ENCODE measurements at regions not wholly inside any gene's neighbourhood (a gene's known extent, or its start where the extent isn't known, plus 50 kb on each side); places are given as distances from the start of the nearest gene placed in this dataset.

DNA sequence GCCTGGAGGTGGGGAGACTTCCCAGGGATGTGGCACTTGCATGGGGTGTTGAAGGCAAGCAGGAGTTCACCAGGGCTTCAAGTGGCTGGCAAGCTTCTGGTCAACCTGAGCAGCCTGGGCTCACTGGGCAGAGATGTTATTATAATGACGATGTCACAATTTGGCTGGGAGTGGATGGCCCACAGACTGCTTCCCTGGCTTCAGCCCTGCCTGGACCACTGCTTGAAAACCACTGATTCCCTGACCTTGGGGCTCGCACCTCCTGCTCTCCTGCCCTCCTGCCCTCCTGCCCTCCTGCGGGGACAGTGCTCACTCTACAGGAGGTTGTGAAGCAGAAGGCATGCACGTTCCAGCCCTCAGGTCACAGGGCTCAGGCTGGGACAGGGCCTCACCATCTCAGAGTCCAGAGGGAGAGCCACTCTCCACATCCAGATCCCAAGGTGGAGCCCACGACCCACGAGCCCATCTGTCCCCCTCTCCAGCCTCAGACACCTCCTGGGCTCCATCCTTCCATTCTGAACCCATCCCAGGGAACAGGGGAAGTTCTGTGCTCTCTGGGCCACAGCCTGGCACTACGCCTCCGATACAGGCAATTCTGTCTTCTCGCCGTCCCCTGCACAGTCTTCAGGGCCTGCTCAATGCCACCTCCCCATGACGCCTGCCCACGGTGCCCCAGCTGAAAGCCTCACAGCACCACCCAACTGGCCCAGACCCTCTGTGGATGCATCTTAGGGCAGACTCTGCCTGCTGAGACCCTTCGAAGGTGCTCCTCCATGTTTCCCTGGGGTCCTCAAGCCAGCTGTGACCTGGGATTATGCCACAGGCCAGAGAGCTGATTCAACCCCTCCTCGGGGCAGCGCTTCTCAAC lies 241.6 kb upstream of the RAB6C start:
- no peak overlapping the region for H3K27ac ChIP-seq (ENCODE audit: insufficient read depth, low read depth, low read length)
- FAIRE-seq (no peak), DNase-seq (ENCODE audit: low read depth, low spot score) (no peak)
- intact Hi-C loops (cut with micrococcal nuclease) (no loop called here), dilution Hi-C loops (cut with MboI; ENCODE audit: extremely low pct_ligation_motif_present, low sequenced_read_pairs) (no loop called here)
- no peak overlapping the region for H3K4me2 ChIP-seq (ENCODE audit: insufficient read depth, low read length)
- H3K79me2 ChIP-seq (ENCODE audit: control insufficient read depth, insufficient read depth, low read length), result no peaks in the 10 kb centered on the region
- no peaks in the 10 kb centered on the region for H4K20me1 ChIP-seq (replicated peaks; ENCODE audit: control insufficient read depth, extremely low read depth, insufficient read depth, low read length)
- no peak overlapping the region for H2AFZ ChIP-seq (ENCODE audit: low read depth, low read length)
- POLR2A ChIA-PET, result no interaction called here
- no peak overlapping the region for H3K9ac ChIP-seq (replicated peaks; ENCODE audit: extremely low read depth, insufficient read depth, low read length)
- no peaks in the 10 kb centered on the region for H3K4me1 ChIP-seq (ENCODE audit: control insufficient read depth, extremely low read depth, insufficient read depth, low read length)
- H3K9me3 ChIP-seq (replicated peaks; ENCODE audit: control insufficient read depth, insufficient read depth, low read length), result peaks cover 5% of the 10 kb centered on the region
- BruUV-seq (replicated peaks), result no TSS peak
- H3K27me3 ChIP-seq (ENCODE audit: control insufficient read depth in 2 of 2, insufficient read depth in 2 of 2, low read length in 2 of 2), result no peaks in the 10 kb centered on the region
- TF ChIP-seq POLR2A (IDR thresholded peaks at IDR 0.05; ENCODE audit: low read depth, low read length) (no peak), EZH2 (IDR thresholded peaks at IDR 0.05; ENCODE audit: borderline replicate concordance, low read depth, low read length, severe bottlenecking) (no peak), GATA2 (IDR thresholded peaks at IDR 0.05; ENCODE audit: insufficient read depth, insufficient read length, low read depth, low read length) (no peak)
- TF ChIP-seq, protein P1, sequence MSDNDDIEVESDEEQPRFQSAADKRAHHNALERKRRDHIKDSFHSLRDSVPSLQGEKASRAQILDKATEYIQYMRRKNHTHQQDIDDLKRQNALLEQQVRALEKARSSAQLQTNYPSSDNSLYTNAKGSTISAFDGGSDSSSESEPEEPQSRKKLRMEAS (IDR thresholded peaks at IDR 0.05; ENCODE audit: insufficient read depth, insufficient read length), result no peak
- H3K4me3 ChIP-seq (replicated peaks in 1 of 3; ENCODE audit: insufficient read depth in 1 of 3, low read depth in 1 of 3, low read length in 3 of 3), result no peak overlapping the region
- H3K9me1 ChIP-seq (replicated peaks; ENCODE audit: control insufficient read depth, extremely low read depth, insufficient read depth, low read length), result no peaks in the 10 kb centered on the region
- no peaks in the 10 kb centered on the region for H3K36me3 ChIP-seq (ENCODE audit: control insufficient read depth in 2 of 2, extremely low read depth in 1 of 2, insufficient read depth in 2 of 2, low read length in 2 of 2)
- CTCF ChIA-PET, result no interaction called here

DNA sequence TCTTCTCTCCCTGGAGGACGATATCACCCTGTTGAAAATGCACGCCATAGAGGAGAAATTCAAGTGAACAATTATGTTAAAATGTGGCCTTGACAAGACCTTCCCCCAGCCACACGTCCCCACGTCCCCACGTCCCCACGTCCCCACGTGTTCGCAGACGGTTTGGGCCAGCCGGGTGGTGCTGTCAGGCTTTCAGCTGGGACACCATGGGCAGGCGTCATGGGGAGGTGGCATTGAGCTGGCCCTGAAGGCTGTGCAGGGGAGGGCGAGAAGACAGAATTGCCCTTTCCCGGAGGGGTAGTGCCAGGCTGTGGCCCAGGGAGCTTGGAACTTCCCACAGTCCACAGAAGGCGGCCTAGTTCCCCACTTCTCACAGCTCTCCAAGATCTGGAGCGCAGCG lies 240.7 kb upstream of the RAB6C start:
- Histone ChIP-seq H2AFZ (ENCODE audit: low read depth, low read length) (no peak overlapping the region), H3K4me3 (replicated peaks in 1 of 3; ENCODE audit: insufficient read depth in 1 of 3, low read depth in 1 of 3, low read length in 3 of 3) (no peak overlapping the region), H3K4me1 (ENCODE audit: control insufficient read depth, extremely low read depth, insufficient read depth, low read length) (no peaks in the 10 kb centered on the region), H3K36me3 (ENCODE audit: control insufficient read depth in 2 of 2, extremely low read depth in 1 of 2, insufficient read depth in 2 of 2, low read length in 2 of 2) (no peaks in the 10 kb centered on the region), H3K9me1 (replicated peaks; ENCODE audit: control insufficient read depth, extremely low read depth, insufficient read depth, low read length) (no peaks in the 10 kb centered on the region), H4K20me1 (replicated peaks; ENCODE audit: control insufficient read depth, extremely low read depth, insufficient read depth, low read length) (no peaks in the 10 kb centered on the region), H3K27ac (ENCODE audit: insufficient read depth, low read depth, low read length) (no peak overlapping the region), H3K9ac (replicated peaks; ENCODE audit: extremely low read depth, insufficient read depth, low read length) (no peak overlapping the region), H3K79me2 (ENCODE audit: control insufficient read depth, insufficient read depth, low read length) (no peaks in the 10 kb centered on the region), H3K4me2 (ENCODE audit: insufficient read depth, low read length) (no peak overlapping the region), H3K27me3 (ENCODE audit: control insufficient read depth in 2 of 2, insufficient read depth in 2 of 2, low read length in 2 of 2) (no peaks in the 10 kb centered on the region), H3K9me3 (replicated peaks; ENCODE audit: control insufficient read depth, insufficient read depth, low read length) (peaks cover 5% of the 10 kb centered on the region)
- POLR2A ChIA-PET, result no interaction called here
- no TSS peak for BruUV-seq (replicated peaks)
- DNase-seq (ENCODE audit: low read depth, low spot score), result no peak
- no peak for FAIRE-seq
- CTCF ChIA-PET, result no interaction called here
- dilution Hi-C loops (cut with MboI; ENCODE audit: extremely low pct_ligation_motif_present, low sequenced_read_pairs), result no loop called here
- TF ChIP-seq POLR2A (IDR thresholded peaks at IDR 0.05; ENCODE audit: low read depth, low read length) (no peak), POLR2AphosphoS5 (IDR thresholded peaks at IDR 0.05; ENCODE audit: insufficient read depth, low read depth, low read length) (no peak), JUN (IDR thresholded peaks at IDR 0.05; ENCODE audit: borderline replicate concordance, insufficient read depth, insufficient read length, low read depth) (no peak), EZH2 (IDR thresholded peaks at IDR 0.05; ENCODE audit: borderline replicate concordance, low read depth, low read length, severe bottlenecking) (no peak), MYC (IDR thresholded peaks at IDR 0.05; ENCODE audit: low read depth, low read length) (no peak), FOS (IDR thresholded peaks at IDR 0.05; ENCODE audit: borderline replicate concordance, insufficient read depth, low read length) (no peak), GATA2 (IDR thresholded peaks at IDR 0.05; ENCODE audit: insufficient read depth, insufficient read length, low read depth, low read length) (no peak)
- TF ChIP-seq, protein P2, sequence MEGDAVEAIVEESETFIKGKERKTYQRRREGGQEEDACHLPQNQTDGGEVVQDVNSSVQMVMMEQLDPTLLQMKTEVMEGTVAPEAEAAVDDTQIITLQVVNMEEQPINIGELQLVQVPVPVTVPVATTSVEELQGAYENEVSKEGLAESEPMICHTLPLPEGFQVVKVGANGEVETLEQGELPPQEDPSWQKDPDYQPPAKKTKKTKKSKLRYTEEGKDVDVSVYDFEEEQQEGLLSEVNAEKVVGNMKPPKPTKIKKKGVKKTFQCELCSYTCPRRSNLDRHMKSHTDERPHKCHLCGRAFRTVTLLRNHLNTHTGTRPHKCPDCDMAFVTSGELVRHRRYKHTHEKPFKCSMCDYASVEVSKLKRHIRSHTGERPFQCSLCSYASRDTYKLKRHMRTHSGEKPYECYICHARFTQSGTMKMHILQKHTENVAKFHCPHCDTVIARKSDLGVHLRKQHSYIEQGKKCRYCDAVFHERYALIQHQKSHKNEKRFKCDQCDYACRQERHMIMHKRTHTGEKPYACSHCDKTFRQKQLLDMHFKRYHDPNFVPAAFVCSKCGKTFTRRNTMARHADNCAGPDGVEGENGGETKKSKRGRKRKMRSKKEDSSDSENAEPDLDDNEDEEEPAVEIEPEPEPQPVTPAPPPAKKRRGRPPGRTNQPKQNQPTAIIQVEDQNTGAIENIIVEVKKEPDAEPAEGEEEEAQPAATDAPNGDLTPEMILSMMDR (IDR thresholded peaks at IDR 0.05; ENCODE audit: extremely low read depth in 1 of 2, insufficient read depth in 1 of 2, low read depth in 1 of 2, low read length in 2 of 2), result no peak
- intact Hi-C loops (cut with micrococcal nuclease), result no loop called here
